ENCODE measurements at regions not wholly inside any gene's neighbourhood (a gene's known extent, or its start where the extent isn't known, plus 50 kb on each side); places are given as distances from the start of the nearest gene placed in this dataset.

DNA sequence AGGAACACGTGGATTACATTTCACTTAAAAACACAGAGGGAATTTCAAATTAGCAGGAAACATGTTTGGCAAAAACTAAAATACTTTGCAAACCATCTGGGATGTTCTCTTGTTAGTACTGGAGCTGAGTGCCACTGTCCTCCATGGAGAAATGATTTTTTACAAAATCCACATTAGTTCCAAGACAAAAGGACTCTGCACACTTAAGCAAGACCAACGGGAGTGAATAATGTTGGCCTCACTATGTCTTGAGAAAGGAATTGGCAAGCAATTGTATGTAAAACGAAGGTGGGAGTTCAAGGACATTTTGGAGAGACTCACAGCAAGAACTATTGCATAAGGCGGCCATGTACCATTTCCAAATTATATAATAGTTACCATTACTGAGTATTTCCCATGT lies 547.5 kb downstream of the EBF1 start:
- H3K4me2 ChIP-seq (ENCODE audit: insufficient read depth, low read length) = no peak overlapping the region
- no peak overlapping the region for H3K9ac ChIP-seq (ENCODE audit: low read depth, low read length)
- H3K4me3 ChIP-seq (ENCODE audit: low read depth in 1 of 2, low read length in 2 of 2) = no peak overlapping the region
- H3K27me3 ChIP-seq (ENCODE audit: insufficient read depth, low read length, poor library complexity) = no peaks in the 10 kb centered on the region
- no peaks in the 10 kb centered on the region for H3K79me2 ChIP-seq (ENCODE audit: insufficient read depth, low read length)
- H3K4me1 ChIP-seq (ENCODE audit: insufficient read depth, low read length) = peaks cover 7% of the 10 kb centered on the region; the same call in 1 of the 2 replicates
- TF ChIP-seq, protein P1, sequence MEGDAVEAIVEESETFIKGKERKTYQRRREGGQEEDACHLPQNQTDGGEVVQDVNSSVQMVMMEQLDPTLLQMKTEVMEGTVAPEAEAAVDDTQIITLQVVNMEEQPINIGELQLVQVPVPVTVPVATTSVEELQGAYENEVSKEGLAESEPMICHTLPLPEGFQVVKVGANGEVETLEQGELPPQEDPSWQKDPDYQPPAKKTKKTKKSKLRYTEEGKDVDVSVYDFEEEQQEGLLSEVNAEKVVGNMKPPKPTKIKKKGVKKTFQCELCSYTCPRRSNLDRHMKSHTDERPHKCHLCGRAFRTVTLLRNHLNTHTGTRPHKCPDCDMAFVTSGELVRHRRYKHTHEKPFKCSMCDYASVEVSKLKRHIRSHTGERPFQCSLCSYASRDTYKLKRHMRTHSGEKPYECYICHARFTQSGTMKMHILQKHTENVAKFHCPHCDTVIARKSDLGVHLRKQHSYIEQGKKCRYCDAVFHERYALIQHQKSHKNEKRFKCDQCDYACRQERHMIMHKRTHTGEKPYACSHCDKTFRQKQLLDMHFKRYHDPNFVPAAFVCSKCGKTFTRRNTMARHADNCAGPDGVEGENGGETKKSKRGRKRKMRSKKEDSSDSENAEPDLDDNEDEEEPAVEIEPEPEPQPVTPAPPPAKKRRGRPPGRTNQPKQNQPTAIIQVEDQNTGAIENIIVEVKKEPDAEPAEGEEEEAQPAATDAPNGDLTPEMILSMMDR (IDR thresholded peaks at IDR 0.05; ENCODE audit: borderline replicate concordance, extremely low read depth, low read length, poor library complexity, severe bottlenecking) = no peak
- TF ChIP-seq EZH2 (IDR thresholded peaks at IDR 0.05; ENCODE audit: borderline replicate concordance, low read depth, low read length, severe bottlenecking) = no peak
- H4K20me1 ChIP-seq (ENCODE audit: insufficient read depth, low read length) = no peaks in the 10 kb centered on the region
- ATAC-seq (ENCODE audit: insufficient read depth, low read depth) = no peak
- no peak overlapping the region; the same call in 1 of the 2 replicates for H3K27ac ChIP-seq (ENCODE audit: low read length)
- no peaks in the 10 kb centered on the region for H3K36me3 ChIP-seq (ENCODE audit: insufficient read depth, low read length)
- H3K9me3 ChIP-seq (ENCODE audit: insufficient read depth, low read length, severe bottlenecking) = no peaks in the 10 kb centered on the region
- no peak for DNase-seq
- H2AFZ ChIP-seq (ENCODE audit: low read depth, low read length) = 0 out of 2 replicates have a peak overlapping the region, but pooled peaks have one; percentile 22

DNA sequence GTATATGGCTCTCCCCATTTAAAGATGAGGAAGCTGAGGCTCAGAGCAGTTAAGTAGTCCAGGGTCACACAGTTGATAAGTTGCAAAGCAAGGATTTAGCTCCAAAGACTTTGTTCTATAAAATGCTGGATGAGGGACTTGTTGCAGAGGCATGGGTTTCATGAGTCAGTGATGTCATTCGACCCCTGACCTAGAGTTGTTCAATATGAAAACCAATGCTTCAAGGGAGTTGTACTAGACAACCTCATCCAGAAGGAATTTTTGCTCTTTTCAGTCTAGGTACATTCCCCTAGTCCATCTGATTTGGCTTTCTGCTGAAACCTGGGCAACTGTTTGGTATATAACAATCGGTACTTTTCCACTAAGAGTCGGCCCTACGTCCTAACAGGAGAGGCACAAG lies 550.4 kb downstream of the EBF1 start:
- H3K27ac ChIP-seq (ENCODE audit: low read length) = no peak overlapping the region
- H3K9me3 ChIP-seq (ENCODE audit: insufficient read depth, low read length, severe bottlenecking) = no peaks in the 10 kb centered on the region
- no peak overlapping the region for H3K4me2 ChIP-seq (ENCODE audit: insufficient read depth, low read length)
- TF ChIP-seq, protein P1 (IDR thresholded peaks at IDR 0.05; ENCODE audit: borderline replicate concordance, extremely low read depth, low read length, poor library complexity, severe bottlenecking) = no peak
- TF ChIP-seq EZH2 (IDR thresholded peaks at IDR 0.05; ENCODE audit: borderline replicate concordance, low read depth, low read length, severe bottlenecking) = no peak
- no peaks in the 10 kb centered on the region for H4K20me1 ChIP-seq (ENCODE audit: insufficient read depth, low read length)
- no peak overlapping the region for H2AFZ ChIP-seq (ENCODE audit: low read depth, low read length)
- H3K4me3 ChIP-seq (ENCODE audit: low read depth in 1 of 2, low read length in 2 of 2) = no peak overlapping the region
- H3K36me3 ChIP-seq (ENCODE audit: insufficient read depth, low read length) = no peaks in the 10 kb centered on the region
- no peaks in the 10 kb centered on the region for H3K27me3 ChIP-seq (ENCODE audit: insufficient read depth, low read length, poor library complexity)
- H3K79me2 ChIP-seq (ENCODE audit: insufficient read depth, low read length) = no peaks in the 10 kb centered on the region
- DNase-seq (no peak), ATAC-seq (ENCODE audit: insufficient read depth, low read depth) (no peak)
- peaks cover 12% of the 10 kb centered on the region for H3K4me1 ChIP-seq (ENCODE audit: insufficient read depth, low read length)
- H3K9ac ChIP-seq (ENCODE audit: low read depth, low read length) = no peak overlapping the region

DNA sequence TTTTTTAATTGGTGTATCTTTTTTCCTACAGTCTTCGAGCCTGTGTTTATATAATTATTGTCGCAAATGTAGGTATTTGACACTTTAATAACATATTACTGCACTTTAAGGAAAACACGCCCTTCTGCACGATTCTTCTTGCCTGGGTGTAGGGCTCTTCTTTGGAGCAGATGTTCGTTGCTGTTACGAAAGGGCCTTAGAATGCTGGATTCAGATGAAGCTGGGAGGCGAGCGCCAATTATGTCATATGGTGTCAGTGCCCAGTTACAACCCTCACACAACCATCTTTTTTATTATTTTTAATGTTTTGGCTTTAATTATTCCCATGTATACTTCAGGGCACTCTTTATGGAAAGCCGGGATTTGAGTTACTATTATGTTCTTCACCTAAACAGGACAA lies 553.0 kb downstream of the EBF1 start:
- H3K4me2 ChIP-seq (ENCODE audit: insufficient read depth, low read length) = no peak overlapping the region

More for the DNA sequence above, 553.0 kb downstream of the EBF1 start:
- ATAC-seq (ENCODE audit: insufficient read depth, low read depth) (no peak), DNase-seq (no peak)
- Histone ChIP-seq H3K36me3 (ENCODE audit: insufficient read depth, low read length) (no peaks in the 10 kb centered on the region), H3K27ac (ENCODE audit: low read length) (no peak overlapping the region), H3K4me3 (ENCODE audit: low read depth in 1 of 2, low read length in 2 of 2) (no peak overlapping the region), H2AFZ (ENCODE audit: low read depth, low read length) (no peak overlapping the region), H3K4me1 (ENCODE audit: insufficient read depth, low read length) (peaks cover 20% of the 10 kb centered on the region), H3K9me3 (ENCODE audit: insufficient read depth, low read length, severe bottlenecking) (no peaks in the 10 kb centered on the region), H4K20me1 (ENCODE audit: insufficient read depth, low read length) (no peaks in the 10 kb centered on the region), H3K79me2 (ENCODE audit: insufficient read depth, low read length) (no peaks in the 10 kb centered on the region), H3K9ac (ENCODE audit: low read depth, low read length) (no peak overlapping the region), H3K27me3 (ENCODE audit: insufficient read depth, low read length, poor library complexity) (no peaks in the 10 kb centered on the region)
- TF ChIP-seq EZH2 (IDR thresholded peaks at IDR 0.05; ENCODE audit: borderline replicate concordance, low read depth, low read length, severe bottlenecking) = no peak
- TF ChIP-seq, protein P1 (IDR thresholded peaks at IDR 0.05; ENCODE audit: borderline replicate concordance, extremely low read depth, low read length, poor library complexity, severe bottlenecking) = no peak
